Retinal pigment epithelial cell (primary cell): ENCODE measurements at regions not wholly inside any gene's neighbourhood (a gene's known extent, or its start where the extent isn't known, plus 50 kb on each side); places are given as distances from the start of the nearest gene placed in this dataset.

Experiments
- DNase-seq: peaks from one replicate; pipeline ENCODE4 v3.0.0-alpha.2; 2010; ENCODE audit warnings: low read depth
- H3K4me3 ChIP-seq: 2 replicates; pipeline ENCODE4 v1.5.1; 2011; ENCODE audit warnings: mild to moderate bottlenecking, low read length, control low read depth, moderate library complexity
- TF ChIP-seq, protein P1 (sequence below): conservative IDR thresholded peaks from 2 replicates; pipeline ENCODE4 v1.5.1; 2011; ENCODE audit warnings: low read depth, low read length, control low read depth, inconsistent platforms

DNA sequence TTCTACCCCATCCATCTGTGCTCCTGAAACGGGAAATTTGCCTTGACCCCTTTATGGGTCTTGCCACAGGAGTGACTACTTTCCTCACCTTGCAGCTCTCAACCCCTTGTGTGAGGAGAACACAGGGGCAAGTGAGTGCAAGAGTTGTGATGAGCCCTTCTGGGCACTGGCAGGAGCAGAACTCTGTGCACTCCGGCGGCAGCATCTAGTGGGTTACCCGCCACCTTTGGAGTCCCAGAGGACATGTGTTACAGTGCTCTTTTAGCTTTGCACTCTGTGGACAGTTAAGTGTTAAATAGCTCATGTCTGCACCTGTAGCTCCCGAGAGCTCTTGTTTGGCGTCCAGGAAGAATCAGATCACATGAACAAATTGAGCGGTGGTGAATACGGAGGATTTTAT is 940.2 kb downstream of the GRIK2 start:
- DNase-seq = no peak
- no peak overlapping the region for H3K4me3 ChIP-seq
- TF ChIP-seq, protein P1, sequence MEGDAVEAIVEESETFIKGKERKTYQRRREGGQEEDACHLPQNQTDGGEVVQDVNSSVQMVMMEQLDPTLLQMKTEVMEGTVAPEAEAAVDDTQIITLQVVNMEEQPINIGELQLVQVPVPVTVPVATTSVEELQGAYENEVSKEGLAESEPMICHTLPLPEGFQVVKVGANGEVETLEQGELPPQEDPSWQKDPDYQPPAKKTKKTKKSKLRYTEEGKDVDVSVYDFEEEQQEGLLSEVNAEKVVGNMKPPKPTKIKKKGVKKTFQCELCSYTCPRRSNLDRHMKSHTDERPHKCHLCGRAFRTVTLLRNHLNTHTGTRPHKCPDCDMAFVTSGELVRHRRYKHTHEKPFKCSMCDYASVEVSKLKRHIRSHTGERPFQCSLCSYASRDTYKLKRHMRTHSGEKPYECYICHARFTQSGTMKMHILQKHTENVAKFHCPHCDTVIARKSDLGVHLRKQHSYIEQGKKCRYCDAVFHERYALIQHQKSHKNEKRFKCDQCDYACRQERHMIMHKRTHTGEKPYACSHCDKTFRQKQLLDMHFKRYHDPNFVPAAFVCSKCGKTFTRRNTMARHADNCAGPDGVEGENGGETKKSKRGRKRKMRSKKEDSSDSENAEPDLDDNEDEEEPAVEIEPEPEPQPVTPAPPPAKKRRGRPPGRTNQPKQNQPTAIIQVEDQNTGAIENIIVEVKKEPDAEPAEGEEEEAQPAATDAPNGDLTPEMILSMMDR = no peak

DNA sequence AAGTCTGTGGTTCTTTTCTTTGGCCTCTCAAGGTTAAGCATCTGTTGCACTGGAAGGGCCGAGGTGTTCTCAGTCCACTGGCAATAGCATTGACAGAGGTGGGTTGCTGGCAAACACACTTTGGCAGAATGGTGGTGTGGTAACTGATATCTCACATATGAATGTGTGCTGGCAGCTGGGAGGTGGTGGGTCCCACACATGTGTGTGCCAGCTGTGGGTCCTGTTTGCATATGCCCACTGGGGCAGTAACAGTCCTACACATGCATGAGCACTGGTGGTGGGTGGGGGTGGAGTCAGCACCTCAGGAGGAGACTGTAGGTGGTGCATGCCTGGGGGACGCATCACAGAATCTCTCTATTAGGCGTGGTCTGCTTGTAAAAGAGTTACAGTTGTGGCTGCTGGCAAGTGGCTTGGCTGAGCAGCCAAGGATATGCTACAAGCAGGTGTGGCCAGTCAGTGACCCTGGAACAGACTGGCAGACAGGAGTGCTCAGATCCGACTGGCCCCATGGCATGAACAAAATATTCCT is 934.3 kb downstream of the GRIK2 start:
- DNase-seq = no peak
- H3K4me3 ChIP-seq = no peak overlapping the region
- TF ChIP-seq, protein P1 = no peak

GRCh38 chr6:102313699-102314098 is 920.2 kb downstream of the GRIK2 start:
- no peak overlapping the region for H3K4me3 ChIP-seq
- TF ChIP-seq, protein P1 = no peak

DNA sequence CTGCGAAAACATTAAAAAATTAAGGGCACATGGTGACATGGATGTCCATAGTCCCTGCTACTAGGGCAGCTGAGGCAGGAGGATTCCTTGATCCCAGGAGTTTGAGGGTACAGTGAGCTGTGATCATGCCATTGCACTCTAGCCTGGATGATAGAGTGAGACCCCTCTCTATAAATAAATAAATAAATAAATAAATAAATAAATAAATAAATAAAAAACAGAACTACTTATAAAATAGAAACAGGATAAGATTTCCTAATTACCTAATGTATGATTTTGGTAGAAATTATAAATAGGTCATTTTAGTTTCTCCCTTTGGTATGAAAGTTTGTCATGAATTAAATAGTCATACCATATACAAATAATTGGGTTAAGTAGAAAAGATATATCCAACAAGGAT is 916.2 kb downstream of the GRIK2 start:
- H3K4me3 ChIP-seq = no peak overlapping the region
- no peak for DNase-seq
- TF ChIP-seq, protein P1 = no peak

More at GRCh38 chr6:102313699-102314098, 920.2 kb downstream of the GRIK2 start:
- no peak for DNase-seq

- DNase-seq = no peak
- H3K4me3 ChIP-seq = no peak overlapping the region
- TF ChIP-seq, protein P1 = no peak
Observed at GRCh38 chr6:102300350-102300749, 906.8 kb downstream of the GRIK2 start.

DNA sequence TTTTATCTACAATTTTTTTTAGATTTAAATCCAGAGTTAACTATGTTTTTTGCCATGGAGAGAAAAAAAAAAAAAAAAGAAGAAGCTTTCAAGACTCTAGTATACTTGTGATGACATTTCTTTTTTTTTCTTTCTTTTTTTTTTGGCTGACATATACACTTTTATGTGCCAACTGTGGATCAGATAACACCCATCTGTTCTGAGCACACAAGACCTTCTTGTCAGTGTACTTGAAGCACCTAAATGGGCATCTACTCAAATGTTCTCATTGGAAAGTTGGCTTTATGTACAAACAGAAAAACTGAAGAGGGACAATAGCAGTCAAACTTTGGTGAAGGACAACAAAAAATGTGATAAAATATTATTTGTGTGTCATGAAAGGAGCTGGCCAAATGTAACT is 904.5 kb downstream of the GRIK2 start:
- H3K4me3 ChIP-seq = no peak overlapping the region
- TF ChIP-seq, protein P1 = no peak
- DNase-seq = no peak
